B cell (primary cell): ENCODE measurements at regions not wholly inside any gene's neighbourhood (a gene's known extent, or its start where the extent isn't known, plus 50 kb on each side); places are given as distances from the start of the nearest gene placed in this dataset.

ENCODE experiments used
- EZH2 ChIP-seq: IDR thresholded peaks from 2 replicates; pipeline ENCODE4 v1.6.1; 2012; ENCODE audit warnings: borderline replicate concordance, low read depth, mild to moderate bottlenecking, moderate library complexity, low read length; ENCODE audit not compliant: insufficient read depth, poor library complexity, severe bottlenecking
- TF ChIP-seq, protein P1 (sequence below): fragments of 200-600 bp; IDR thresholded peaks from one replicate; pipeline ENCODE4 v1.8.0; 2022; ENCODE audit warnings: antibody characterized with exemption, mild to moderate bottlenecking

- TF ChIP-seq, protein P1, sequence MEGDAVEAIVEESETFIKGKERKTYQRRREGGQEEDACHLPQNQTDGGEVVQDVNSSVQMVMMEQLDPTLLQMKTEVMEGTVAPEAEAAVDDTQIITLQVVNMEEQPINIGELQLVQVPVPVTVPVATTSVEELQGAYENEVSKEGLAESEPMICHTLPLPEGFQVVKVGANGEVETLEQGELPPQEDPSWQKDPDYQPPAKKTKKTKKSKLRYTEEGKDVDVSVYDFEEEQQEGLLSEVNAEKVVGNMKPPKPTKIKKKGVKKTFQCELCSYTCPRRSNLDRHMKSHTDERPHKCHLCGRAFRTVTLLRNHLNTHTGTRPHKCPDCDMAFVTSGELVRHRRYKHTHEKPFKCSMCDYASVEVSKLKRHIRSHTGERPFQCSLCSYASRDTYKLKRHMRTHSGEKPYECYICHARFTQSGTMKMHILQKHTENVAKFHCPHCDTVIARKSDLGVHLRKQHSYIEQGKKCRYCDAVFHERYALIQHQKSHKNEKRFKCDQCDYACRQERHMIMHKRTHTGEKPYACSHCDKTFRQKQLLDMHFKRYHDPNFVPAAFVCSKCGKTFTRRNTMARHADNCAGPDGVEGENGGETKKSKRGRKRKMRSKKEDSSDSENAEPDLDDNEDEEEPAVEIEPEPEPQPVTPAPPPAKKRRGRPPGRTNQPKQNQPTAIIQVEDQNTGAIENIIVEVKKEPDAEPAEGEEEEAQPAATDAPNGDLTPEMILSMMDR = no peak
- TF ChIP-seq EZH2 = no peak
Measured at GRCh38 chr10:84593506-84593905, 265.1 kb downstream of the CCSER2 start.
